NCI-H2107 treated with DMSO at 0.1 percent for 48 hours (cell line): ENCODE measurements at regions not wholly inside any gene's neighbourhood (a gene's known extent, or its start where the extent isn't known, plus 50 kb on each side); places are given as distances from the start of the nearest gene placed in this dataset.
"Not testable (repeated sequence)": the region's sequence is repeated elsewhere in the genome, so short reads cannot be mapped to it uniquely, and the experiment has no call there.

Experiments
- DNase-seq: peaks from one replicate; lab custom pipeline; 2025; ENCODE audit not compliant: unreplicated experiment; lab: John Stamatoyannopoulos, UW

- DNase-seq = no peak
These were observed 267.3 kb upstream of the DUSP10 start for GRCh38 chr1:222009105-222009730.

- no peak for DNase-seq
These were observed 264.8 kb upstream of the DUSP10 start for GRCh38 chr1:222006715-222007114.

GRCh38 chr1:222004784-222005183, 262.9 kb upstream of the DUSP10 start:
- no peak for DNase-seq

GRCh38 chr1:222004034-222004433, 262.1 kb upstream of the DUSP10 start:
- DNase-seq = no peak

- DNase-seq = no peak
These were observed 260.6 kb upstream of the DUSP10 start for GRCh38 chr1:222002503-222002902.

- no peak for DNase-seq
These were observed 258.2 kb upstream of the DUSP10 start for GRCh38 chr1:222000131-222000530.

GRCh38 chr1:221998781-221999180, 256.9 kb upstream of the DUSP10 start:
- DNase-seq = no peak

GRCh38 chr1:221998186-221998612, 256.3 kb upstream of the DUSP10 start:
- no peak for DNase-seq

- not testable (repeated sequence) for DNase-seq
These were observed 255.1 kb upstream of the DUSP10 start for GRCh38 chr1:221997012-221997411.

GRCh38 chr1:221994939-221995338, 253.1 kb upstream of the DUSP10 start:
- no peak for DNase-seq

GRCh38 chr1:221994274-221994698, 252.4 kb upstream of the DUSP10 start:
- no peak for DNase-seq

GRCh38 chr1:221993444-221993948, 251.6 kb upstream of the DUSP10 start:
- DNase-seq = no peak

- DNase-seq = no peak
These were observed 250.5 kb upstream of the DUSP10 start for GRCh38 chr1:221992427-221992826.

- no peak for DNase-seq
These were observed 249.3 kb upstream of the DUSP10 start for GRCh38 chr1:221991221-221991620.

GRCh38 chr1:221989741-221990140, 247.9 kb upstream of the DUSP10 start:
- DNase-seq = no peak

- DNase-seq = no peak
These were observed 246.9 kb upstream of the DUSP10 start for GRCh38 chr1:221988829-221989228.

GRCh38 chr1:221987860-221988520, 246.1 kb upstream of the DUSP10 start:
- DNase-seq = no peak

GRCh38 chr1:221983444-221983843, 241.6 kb upstream of the DUSP10 start:
- DNase-seq = no peak

GRCh38 chr1:221981461-221981860, 239.6 kb upstream of the DUSP10 start:
- DNase-seq = no peak

- no peak for DNase-seq
These were observed 237.6 kb upstream of the DUSP10 start for GRCh38 chr1:221979444-221980032.

- not testable (repeated sequence) for DNase-seq
These were observed 236.9 kb upstream of the DUSP10 start for GRCh38 chr1:221978631-221979334.

GRCh38 chr1:221973787-221974186, 231.9 kb upstream of the DUSP10 start:
- DNase-seq = not testable (repeated sequence)
